ENCODE measurements at regions not wholly inside any gene's neighbourhood (a gene's known extent, or its start where the extent isn't known, plus 50 kb on each side); places are given as distances from the start of the nearest gene placed in this dataset.

DNA sequence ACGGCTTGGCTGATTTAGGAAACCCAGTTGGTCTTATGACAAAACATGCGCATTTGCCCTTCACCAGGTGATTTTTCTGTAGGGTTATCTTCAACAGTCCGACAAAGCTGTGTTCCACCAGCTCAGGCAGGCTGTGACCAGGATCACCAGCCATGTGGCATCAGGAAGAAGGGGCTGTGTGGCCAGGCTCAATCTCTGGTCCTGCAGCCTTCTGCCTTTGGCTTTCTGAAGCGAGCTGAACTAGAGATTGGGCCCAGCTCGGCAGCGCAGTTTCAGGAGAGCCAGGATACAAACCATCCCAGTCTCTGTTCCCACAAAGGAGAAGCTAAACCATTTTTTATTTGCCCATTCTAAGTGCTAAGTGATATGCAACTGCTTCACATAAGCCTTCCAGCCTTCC lies 282.3 kb downstream of the SOX11 start:
- no peak for TF ChIP-seq ZNF274 (IDR thresholded peaks at IDR 0.05; ENCODE audit: low read depth, low read length)
- TF ChIP-seq YY1 (IDR thresholded peaks at IDR 0.05; ENCODE audit: insufficient read depth, insufficient read length): no peak
- no peak for TF ChIP-seq SUZ12 (IDR thresholded peaks at IDR 0.05; ENCODE audit: extremely low read depth, insufficient read depth, insufficient read length)

Data from NT2/D1 (cell line).